Activated CD4-positive, alpha-beta T cell treated with anti-CD3 and anti-CD28 coated beads, Interleukin-2, amount 50 U/mL, for 48 hours (primary cell): ENCODE measurements at regions not wholly inside any gene's neighbourhood (a gene's known extent, or its start where the extent isn't known, plus 50 kb on each side); places are given as distances from the start of the nearest gene placed in this dataset.

Experiments used
- DNase-seq, 2 experiments: peaks; one replicate each; pipeline ENCODE4 v3.0.0-alpha.2; 2020

GRCh38 chr14:65225299-65226159, 123.2 kb upstream of the MAX start:
- DNase-seq, result no peak

DNA sequence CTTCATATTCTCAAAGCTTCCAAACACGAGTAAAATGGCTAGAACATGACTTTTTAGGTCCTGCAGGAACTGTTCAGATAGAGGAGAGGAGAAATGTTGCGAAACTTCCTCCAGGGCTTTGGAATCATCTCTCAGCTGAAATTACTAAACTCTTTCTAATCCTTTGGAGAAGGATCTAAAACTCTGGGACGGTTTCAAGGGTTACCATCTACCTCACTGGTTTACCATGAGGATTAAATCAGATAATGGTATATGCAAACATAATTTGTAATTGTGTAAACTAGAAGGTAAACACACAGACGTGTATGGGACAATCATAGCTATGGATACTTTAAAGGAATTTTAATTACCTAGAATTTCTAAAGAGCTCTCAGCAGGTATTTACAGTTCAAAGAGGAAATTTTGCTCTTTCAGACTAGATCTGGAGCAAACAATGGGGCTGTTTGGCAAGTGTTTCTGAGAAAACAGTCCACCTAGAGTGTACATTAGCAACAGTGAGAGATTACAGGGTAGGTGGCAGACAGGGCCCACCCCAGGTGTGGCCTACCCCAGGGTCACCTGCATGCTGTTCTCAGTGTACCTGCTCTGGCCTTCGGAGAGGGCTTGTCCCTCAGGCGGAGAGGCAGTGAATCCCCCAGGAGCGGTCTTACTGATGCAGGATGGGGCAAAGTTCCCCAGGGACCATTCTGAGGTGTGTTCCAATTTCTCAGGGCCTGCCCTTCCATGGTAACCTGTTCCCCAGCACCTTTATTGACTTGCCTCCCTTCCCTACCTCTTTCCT, 124.7 kb upstream of the MAX start:
- no peak for DNase-seq

DNA sequence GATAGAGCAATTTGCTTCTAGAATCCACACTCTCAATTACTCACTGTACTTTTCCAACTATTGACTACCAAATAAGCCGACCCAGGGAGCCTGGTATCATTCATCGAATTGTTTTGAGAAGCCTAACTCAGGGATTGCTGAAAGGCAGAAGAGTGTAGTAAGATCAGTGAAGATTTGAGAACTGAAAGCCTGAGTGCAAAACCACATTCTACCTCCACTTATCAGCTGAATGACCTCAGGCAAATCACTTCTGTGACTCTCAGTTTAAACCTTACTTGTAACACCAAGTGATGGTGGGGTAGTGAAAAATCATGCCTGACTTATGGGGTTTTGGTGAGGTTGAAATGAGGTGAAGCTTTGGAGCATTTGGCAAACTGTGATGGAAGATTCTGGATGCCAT, 126.1 kb upstream of the MAX start:
- no peak for DNase-seq

GRCh38 chr14:65228956-65229747, 126.8 kb upstream of the MAX start:
- no peak for DNase-seq

- peak; percentile 46 to 56 for DNase-seq
Observed at GRCh38 chr14:65229748-65230728, 127.7 kb upstream of the MAX start.

- DNase-seq, result no peak
Observed at GRCh38 chr14:65231286-65231980, 129.1 kb upstream of the MAX start.

DNA sequence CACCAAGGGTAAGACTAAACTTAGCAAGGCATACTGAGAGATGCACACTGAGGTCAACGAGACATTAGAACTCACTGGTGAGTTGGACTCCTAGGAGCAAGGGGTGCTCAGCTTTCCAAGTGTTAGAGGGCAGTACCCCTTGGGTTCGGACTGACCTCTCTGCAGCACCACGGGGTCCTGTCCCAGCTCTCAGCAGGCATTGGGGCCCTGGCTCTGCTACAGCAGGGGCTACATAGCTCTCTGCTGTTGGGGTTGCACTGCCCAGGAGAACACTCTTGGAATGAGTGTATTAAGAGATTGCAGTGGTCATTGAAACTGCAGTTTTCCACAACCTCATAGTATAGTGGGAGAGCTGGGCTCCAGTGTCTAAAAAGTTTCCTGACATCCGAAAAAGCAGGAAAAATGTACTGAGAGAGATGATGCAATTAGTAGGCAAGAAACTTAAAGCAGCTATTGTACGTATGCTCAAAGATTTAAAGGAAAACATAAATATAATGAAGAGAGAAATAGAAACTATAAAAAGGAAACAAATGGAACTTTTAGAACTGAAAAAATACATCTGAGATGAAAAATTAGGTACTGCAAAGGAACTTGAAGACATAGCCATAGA, 132.5 kb upstream of the MAX start:
- DNase-seq, result no peak

DNA sequence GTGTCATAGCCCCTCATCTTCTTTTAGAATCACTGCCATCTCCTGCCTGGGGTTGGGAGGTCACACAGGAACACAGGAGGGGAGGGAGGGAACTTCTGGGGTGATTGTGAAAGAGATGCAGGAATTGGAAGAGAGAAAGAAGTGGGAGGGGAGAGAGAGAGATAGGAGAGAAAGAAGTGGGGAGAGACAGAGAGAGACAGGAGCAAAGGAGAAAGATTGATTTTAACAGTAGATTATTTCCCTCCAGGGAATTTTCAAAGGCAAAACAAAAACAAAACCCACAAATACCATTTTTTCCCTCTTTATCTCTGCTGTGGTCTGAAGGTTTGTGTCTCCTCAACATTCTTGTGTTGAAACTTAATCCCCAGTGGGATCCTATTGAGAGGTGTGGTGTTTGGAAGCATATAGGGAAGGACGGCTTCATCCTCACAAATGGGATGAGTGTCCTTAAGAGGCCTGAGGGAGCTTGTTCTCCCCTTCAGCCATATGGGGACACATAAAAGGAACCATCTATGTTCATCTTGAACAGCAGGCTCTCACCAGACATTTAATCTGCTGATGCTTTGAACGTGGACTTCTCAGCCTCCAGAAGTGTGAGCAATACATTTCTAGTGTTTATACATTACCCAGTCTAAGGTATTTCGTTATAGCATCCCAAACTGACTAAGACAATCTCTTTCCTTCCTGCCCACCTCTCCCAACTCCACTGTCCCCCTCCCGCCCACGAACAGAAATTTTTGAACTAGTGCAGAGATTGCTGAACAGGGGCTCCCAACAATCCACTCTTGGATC, 134.9 kb upstream of the MAX start:
- DNase-seq, result no peak

- no peak for DNase-seq
Observed at GRCh38 chr14:65237941-65238340, 135.6 kb upstream of the MAX start.

- DNase-seq, result no peak
Observed at GRCh38 chr14:65238456-65238855, 136.1 kb upstream of the MAX start.

DNA sequence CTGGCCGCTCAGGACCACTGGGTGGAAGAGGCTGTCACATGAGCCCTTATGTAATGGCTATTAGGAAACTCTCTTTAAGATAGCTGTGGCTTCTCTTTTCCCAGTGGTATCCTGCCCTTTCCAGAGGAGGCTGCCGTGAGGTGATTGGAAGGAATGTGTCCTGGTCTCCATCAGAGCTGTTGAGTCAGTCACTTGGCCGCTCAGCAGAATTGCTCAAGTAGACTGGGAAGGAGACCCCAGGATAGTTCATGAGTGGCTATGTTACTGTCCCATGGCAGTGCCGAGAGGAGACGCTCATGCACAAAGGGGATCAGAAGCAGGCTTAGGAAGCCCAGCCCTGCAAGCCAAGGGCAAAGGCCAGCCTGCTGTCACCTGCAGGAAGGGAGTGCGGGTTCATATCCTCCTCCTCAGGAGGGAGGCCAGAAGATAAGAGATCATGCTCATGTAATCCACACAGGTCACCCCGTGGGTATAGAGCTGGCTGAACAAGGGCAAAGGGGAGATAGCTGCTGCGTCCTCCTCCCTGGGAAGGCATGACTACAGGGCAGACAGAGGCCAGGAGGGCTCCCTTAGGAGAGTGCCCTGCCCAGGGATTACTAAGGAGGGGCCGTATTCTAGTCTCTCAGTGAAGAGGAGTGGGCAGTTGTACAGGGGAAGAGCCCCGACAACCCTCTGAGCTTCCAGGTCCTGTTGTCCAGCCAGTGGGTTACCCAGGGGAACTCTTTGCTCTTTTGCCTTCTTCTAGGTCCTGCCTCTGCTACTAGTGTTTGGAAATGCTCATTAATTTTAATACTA, 137.0 kb upstream of the MAX start:
- DNase-seq, result no peak

DNA sequence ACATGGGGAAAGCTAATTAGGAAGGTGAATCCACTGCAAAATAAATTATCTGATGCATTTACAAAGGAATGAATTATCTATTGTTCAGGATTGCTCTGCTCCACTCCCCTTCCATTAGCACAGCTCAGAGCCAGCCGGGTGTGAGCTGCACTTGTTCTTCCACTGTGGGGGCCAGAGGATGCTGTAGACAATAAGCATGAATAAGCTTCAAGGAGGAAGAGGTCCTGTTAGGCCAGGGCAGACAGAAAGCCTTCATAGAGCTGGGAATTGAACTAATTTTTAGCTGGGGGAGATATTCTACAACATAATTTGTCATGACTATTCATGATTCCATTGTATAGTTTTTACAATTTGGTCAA, 137.6 kb upstream of the MAX start:
- no peak for DNase-seq

DNA sequence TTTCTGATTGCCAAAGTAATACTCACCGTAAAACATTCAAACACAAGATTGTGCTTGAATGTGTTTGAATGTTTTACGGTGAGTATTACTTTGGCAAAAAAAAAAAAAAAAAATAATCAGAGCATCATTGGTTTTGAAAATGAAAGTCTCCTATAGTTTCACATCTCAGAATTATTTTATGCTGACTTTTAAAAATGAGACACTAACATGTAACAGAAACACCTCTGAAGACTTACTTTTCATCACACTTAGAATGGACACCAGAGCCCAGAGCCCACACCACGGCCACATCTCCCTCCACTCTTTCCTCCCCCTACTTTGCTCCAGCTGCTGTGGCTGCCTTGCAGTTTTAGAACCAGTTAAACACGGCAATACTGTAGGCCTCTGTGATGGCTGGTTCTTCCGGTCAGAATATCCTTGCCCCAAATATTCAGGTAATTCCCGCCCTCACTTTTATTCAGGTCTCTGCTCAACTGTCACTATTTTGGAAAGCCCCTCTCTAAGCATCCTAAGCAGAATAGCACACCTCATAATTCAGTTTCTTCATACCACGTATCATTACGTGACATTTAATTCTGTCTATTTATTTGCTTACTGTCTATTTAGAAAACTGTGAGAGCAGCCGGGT, 138.9 kb upstream of the MAX start:
- no peak for DNase-seq

- no peak for DNase-seq
Observed at GRCh38 chr14:65242732-65243134, 140.4 kb upstream of the MAX start.

DNA sequence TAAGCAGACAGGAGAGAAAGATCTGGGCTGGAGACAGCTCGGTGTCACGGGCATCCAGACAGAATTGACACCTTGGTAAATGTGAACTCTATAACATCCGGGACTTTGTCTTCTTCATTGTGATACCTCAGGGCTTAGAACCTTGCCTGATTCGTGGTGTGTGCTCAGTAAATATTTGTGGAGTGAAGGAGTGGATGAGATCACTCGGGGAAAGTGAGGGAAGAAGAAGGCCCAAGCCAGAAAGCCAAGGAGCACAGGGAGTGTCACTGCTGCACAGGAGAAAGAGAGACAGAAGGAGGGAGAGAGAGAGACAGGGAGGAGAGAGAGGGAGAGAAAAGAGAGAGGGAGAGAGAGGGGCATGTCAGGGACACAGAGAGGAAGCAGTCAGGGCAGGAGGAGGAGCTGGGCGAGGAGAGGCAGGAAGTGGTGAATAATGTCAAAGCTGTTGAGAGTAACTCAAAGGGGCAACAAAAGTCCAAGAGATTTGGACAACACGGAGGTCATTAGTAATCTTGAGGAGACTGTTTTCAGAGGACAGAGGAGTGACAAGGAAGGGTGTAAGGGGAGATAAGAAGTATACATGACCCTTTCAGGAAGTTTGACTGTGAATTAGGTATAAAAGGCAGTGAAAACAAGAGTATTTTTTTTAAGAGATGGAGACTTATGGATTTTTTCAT, 141.6 kb upstream of the MAX start:
- DNase-seq, result no peak

GRCh38 chr14:65249471-65250161, 147.3 kb upstream of the MAX start:
- no peak for DNase-seq

GRCh38 chr14:65250162-65250495, 147.8 kb upstream of the MAX start:
- no peak for DNase-seq

GRCh38 chr14:65251213-65251612, 148.9 kb upstream of the MAX start:
- DNase-seq, result no peak
